IPS DF 19.7 (cell line): ENCODE measurements at regions not wholly inside any gene's neighbourhood (a gene's known extent, or its start where the extent isn't known, plus 50 kb on each side); places are given as distances from the start of the nearest gene placed in this dataset.

Experiments
- DNase-seq: peaks from one replicate; pipeline ENCODE4 v3.0.0-alpha.2; 2013; ENCODE audit warnings: low read depth, low spot score

DNA sequence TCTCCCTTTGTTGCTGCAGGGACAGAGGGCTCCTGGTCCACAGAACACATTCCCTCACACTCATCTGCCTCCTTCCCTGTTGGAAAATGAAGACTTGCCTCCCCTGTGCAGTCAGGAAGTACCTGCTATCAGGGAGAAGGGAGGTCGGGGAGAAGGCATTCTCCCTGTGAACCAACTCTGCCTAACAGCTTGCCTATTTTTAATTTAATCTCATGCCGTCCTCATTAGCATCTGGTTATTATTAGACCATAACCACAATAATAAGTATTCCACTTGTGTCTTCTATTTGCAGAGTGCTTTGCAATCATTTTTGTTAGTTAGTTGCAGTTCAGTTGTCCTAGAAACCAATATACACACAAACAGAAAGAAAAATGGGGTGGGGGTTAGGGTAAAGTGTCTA is 232.6 kb upstream of the SKOR2 start:
- no peak for DNase-seq

DNA sequence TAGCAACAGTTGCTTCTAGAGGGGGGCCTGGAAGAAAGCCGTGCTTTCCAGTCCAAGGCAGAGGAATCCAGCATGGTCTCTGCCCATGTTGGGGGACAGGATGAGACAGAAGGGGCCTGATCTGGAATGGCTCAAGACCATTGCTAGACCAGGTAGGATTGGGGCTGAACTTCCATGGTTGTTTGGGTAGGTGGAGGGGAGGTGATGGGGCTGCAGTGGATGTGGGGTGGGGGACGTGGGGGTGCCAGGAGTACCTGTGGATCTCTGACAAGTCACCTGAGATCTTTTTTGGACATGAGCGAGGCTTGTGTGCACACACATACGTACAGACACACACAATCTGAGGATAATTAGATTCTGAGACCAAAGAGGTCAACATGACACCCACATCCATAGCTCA is 228.7 kb upstream of the SKOR2 start:
- no peak for DNase-seq

- DNase-seq = no peak
Measured at GRCh38 chr18:47471784-47472183, 220.3 kb upstream of the SKOR2 start.

DNA sequence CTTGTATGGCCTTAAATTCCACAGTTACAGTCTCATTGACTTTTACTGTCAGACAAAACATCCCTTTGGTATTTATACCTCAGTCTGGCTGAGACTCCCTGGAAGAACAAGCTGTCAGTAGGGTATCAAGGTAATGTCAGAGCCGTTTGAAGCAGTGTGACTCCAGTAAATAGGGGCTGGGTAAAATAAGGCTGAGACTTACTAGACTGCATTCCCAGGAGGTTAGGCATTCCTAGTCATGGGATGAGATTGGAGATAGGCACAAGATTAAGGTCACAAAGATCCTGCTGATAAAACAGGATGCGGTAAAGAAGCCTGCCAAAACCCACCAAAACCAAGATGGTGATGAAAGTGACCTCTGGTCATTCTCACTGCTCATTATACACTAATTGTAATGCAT is 219.5 kb upstream of the SKOR2 start:
- DNase-seq = no peak

GRCh38 chr18:47469576-47469975 is 218.1 kb upstream of the SKOR2 start:
- DNase-seq = no peak

- DNase-seq = no peak
Measured at GRCh38 chr18:47461977-47462376, 210.5 kb upstream of the SKOR2 start.

- no peak for DNase-seq
Measured at GRCh38 chr18:47461406-47461948, 210.0 kb upstream of the SKOR2 start.

DNA sequence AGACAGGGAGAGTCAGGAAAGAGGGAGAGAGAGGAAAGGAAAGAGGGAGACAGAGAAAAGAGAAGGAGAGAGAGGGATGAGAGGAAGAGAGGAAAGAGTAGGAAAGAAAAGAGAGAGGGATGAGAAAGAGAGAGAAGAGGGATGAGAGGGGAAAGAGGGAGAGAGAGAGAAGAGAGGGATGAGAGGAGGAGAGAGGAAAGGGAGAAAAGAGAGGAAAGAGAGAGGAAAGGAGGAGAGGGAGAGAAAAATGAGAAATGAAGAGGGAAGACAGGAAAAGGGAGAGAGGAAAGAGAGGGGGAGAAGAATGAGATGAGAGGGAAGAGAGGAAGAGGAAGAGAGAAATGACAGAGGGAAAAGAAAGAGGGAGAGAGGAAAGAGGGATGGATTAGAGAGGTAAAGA is 207.0 kb upstream of the SKOR2 start:
- DNase-seq = no peak

GRCh38 chr18:47457614-47458013 is 206.2 kb upstream of the SKOR2 start:
- no peak for DNase-seq

DNA sequence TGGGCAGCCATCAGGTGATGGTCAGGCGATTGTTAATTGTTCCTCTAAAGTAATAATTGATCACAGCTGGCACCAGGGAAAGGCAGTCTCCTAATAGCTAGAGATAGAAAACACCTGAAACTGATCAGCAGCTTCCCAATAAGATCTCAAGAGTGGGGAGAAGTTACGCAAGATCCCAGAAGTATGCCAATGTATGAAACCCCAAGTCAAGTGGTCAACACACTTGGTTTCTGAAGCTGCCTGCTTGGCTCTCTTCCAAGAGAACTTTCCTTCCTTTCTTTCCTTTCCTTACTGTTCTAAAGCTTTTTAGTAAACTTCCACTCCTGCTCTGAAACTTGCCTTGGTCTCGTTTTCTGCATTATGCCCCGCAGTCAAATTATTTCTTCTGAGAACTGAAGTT is 201.6 kb upstream of the SKOR2 start:
- no peak for DNase-seq

- no peak for DNase-seq
Measured at GRCh38 chr18:47448956-47449355, 197.5 kb upstream of the SKOR2 start.

- no peak for DNase-seq
Measured at GRCh38 chr18:47441914-47442313, 190.5 kb upstream of the SKOR2 start.

DNA sequence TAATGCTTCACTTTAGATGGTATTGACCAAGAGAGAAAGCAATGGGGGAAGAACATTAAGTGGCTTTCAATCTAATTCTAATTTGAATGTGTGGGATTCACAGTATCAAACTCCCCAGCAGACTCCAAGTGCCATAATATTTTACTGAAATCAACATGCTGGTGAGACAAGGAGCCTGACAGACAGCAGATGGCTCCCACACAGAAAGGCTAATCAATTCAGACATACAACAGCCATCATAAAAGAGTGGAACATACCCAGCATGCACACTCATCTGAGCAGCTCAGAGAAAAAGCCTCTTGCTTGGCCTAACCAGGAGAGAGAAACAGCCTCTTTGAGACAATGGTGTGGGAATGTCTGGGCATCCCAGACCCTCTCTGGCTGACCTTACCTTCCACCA is 186.5 kb upstream of the SKOR2 start:
- no peak for DNase-seq

- DNase-seq = no peak
Measured at GRCh38 chr18:47436871-47437270, 185.4 kb upstream of the SKOR2 start.

GRCh38 chr18:47434214-47434746 is 182.8 kb upstream of the SKOR2 start:
- DNase-seq = no peak

GRCh38 chr18:47427923-47428637 is 176.6 kb upstream of the SKOR2 start:
- DNase-seq = no peak

GRCh38 chr18:47427072-47427471 is 175.6 kb upstream of the SKOR2 start:
- no peak for DNase-seq

DNA sequence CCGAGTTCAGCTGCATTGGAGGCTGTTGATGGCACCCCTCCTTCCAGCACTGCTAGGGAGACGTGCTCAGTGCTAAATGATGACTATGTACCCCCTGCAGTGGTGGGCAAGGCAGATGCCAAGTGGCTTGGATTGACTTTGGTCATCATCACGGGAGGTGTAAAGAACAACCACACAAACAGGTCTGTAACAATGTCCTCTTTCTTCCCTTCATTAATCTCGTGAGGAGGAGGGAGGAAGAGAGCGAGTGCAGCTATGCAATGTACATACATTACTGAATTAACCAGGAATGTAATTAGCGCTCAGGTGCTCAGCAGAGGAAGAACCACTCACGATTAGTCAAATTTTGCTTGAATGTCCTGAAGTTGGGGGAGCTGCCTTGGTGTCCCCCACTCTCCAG is 173.9 kb upstream of the SKOR2 start:
- no peak for DNase-seq

DNA sequence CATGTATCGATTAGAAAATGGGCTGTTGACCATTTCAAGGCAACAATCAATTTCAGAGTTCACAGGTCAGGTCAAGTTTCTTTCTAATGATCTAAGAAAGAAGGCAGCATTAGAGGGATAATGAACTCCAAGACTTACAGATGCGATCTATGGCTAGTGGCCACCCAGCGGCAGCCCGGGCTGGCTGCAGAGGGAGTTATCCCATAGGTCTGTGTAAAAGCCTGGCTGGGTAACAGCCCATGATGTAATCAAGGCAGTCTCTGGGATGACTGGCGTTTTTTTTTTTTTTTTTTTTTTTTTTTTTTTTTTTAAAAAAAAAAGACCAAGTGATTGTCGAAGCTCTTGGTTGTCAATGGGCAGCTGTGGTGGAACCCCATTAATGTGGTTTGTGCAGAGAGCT is 171.1 kb upstream of the SKOR2 start:
- no peak for DNase-seq

GRCh38 chr18:47420130-47420529 is 168.7 kb upstream of the SKOR2 start:
- DNase-seq = no peak

- no peak for DNase-seq
Measured at GRCh38 chr18:47418746-47419145, 167.3 kb upstream of the SKOR2 start.

DNA sequence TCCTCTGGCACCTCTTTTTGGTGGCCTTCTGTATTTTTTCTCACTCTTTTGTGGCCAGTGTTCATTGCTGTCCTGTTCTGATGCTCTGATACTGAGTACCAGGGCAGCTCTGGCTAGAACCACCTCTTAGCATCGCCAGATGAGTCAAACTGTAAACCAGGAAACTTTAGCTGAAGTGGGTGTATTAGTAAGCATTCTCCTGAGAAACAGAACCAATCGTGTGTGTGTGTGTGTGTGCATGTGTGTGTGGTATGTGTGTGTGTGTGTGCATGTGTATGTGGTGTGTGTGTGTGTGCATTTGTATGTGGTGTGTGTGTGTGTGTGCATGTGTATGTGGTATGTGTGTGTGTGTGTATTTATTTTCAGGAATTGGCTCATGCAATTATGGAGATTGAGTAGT is 166.3 kb upstream of the SKOR2 start:
- DNase-seq = no peak

- no peak for DNase-seq
Measured at GRCh38 chr18:47415881-47416280, 164.4 kb upstream of the SKOR2 start.

- DNase-seq = no peak
Measured at GRCh38 chr18:47413327-47413726, 161.9 kb upstream of the SKOR2 start.
